ENCODE measurements at regions not wholly inside any gene's neighbourhood (a gene's known extent, or its start where the extent isn't known, plus 50 kb on each side); places are given as distances from the start of the nearest gene placed in this dataset.

DNA sequence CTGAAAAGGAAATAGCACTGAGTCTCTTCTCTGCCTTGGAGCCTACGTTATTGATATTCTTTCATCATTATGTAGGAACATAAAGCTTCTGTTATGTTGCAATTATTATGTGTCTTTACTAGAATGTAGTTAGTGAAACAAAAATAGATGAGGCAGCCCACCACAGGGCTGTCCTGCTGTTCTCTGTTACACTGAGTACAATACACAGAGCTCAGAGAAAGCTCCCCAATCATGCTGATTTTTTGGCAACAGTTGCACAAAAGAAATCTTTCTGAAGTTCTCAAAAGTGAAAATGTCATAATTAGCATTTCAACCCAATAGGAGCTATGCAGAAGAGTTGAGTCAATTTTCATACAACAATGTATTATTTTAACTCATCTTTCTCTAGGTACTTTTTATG lies 119.5 kb downstream of the EFNB2 start:
- Histone ChIP-seq H3K27ac (no peak overlapping the region), H4K20me1 (ENCODE audit: insufficient read depth) (no peaks in the 10 kb centered on the region), H3K36me3 (ENCODE audit: insufficient read depth) (no peaks in the 10 kb centered on the region), H3K79me2 (ENCODE audit: insufficient read depth, low read depth) (no peaks in the 10 kb centered on the region), H2AFZ (ENCODE audit: low read depth) (no peak overlapping the region), H3K4me1 (ENCODE audit: low read depth, poor library complexity, severe bottlenecking) (no peaks in the 10 kb centered on the region), H3K4me2 (no peak overlapping the region), H3K4me3 (IDR thresholded peaks at IDR 0.05; ENCODE audit: insufficient read depth, low read depth, low read length) (no peak overlapping the region), H3K9ac (no peak overlapping the region), H3K27me3 (ENCODE audit: insufficient read depth, low read depth) (no peaks in the 10 kb centered on the region)
- TF ChIP-seq, protein P1, sequence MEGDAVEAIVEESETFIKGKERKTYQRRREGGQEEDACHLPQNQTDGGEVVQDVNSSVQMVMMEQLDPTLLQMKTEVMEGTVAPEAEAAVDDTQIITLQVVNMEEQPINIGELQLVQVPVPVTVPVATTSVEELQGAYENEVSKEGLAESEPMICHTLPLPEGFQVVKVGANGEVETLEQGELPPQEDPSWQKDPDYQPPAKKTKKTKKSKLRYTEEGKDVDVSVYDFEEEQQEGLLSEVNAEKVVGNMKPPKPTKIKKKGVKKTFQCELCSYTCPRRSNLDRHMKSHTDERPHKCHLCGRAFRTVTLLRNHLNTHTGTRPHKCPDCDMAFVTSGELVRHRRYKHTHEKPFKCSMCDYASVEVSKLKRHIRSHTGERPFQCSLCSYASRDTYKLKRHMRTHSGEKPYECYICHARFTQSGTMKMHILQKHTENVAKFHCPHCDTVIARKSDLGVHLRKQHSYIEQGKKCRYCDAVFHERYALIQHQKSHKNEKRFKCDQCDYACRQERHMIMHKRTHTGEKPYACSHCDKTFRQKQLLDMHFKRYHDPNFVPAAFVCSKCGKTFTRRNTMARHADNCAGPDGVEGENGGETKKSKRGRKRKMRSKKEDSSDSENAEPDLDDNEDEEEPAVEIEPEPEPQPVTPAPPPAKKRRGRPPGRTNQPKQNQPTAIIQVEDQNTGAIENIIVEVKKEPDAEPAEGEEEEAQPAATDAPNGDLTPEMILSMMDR (conservative IDR thresholded peaks at IDR 0.05; ENCODE audit: low read depth, low read length): no peak

DNA sequence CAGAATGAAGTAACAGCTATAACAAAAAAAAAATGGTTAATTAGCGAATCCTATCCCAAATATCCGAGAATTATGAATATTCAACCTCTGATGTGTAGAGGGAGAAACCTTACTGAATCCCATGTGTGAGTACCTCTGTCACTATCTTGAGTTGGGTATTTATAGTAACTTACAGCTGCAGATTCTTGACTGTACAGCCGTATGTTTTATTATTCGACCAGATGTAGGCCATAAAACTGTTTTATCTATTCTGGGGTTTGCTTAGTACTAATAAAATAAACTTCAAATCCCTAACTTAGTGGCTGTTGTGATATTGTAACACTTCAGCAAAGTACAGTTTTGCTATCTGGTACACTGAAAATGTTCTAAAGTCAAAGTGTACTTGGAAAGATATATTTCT lies 120.0 kb downstream of the EFNB2 start:
- H3K9ac ChIP-seq: no peak overlapping the region
- TF ChIP-seq, protein P1 (conservative IDR thresholded peaks at IDR 0.05; ENCODE audit: low read depth, low read length): no peak
- no peaks in the 10 kb centered on the region for H3K79me2 ChIP-seq (ENCODE audit: insufficient read depth, low read depth)
- H3K4me3 ChIP-seq (IDR thresholded peaks at IDR 0.05; ENCODE audit: insufficient read depth, low read depth, low read length): no peak overlapping the region
- H3K4me2 ChIP-seq: no peak overlapping the region
- no peaks in the 10 kb centered on the region for H3K36me3 ChIP-seq (ENCODE audit: insufficient read depth)
- H2AFZ ChIP-seq (ENCODE audit: low read depth): no peak overlapping the region
- no peaks in the 10 kb centered on the region for H4K20me1 ChIP-seq (ENCODE audit: insufficient read depth)
- H3K27ac ChIP-seq: no peak overlapping the region
- H3K4me1 ChIP-seq (ENCODE audit: low read depth, poor library complexity, severe bottlenecking): no peaks in the 10 kb centered on the region
- no peaks in the 10 kb centered on the region for H3K27me3 ChIP-seq (ENCODE audit: insufficient read depth, low read depth)

DNA sequence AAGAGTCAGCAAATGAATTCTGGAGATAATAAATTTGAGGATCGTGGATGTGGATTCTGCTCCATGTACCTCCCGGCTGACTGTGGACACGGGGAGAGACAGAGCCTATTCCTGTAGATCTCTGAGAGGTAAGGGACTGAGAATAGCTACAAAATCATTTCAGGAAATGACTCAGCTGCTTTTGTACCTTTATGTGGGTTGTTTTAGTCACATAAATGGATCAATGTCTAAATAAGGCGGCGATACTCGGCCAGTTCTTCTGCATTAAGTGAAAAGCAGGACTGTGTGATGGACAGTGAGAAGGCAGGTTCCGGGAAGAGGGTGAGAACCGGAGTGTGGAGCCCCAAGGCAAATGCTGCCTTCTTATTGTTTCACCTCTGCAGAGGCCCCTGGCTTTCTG lies 128.1 kb downstream of the EFNB2 start:
- Histone ChIP-seq H3K27me3 (ENCODE audit: insufficient read depth, low read depth) (no peaks in the 10 kb centered on the region), H3K4me2 (no peak overlapping the region), H4K20me1 (ENCODE audit: insufficient read depth) (no peaks in the 10 kb centered on the region), H3K36me3 (ENCODE audit: insufficient read depth) (no peaks in the 10 kb centered on the region), H2AFZ (ENCODE audit: low read depth) (no peak overlapping the region), H3K27ac (no peak overlapping the region), H3K9ac (no peak overlapping the region), H3K4me1 (ENCODE audit: low read depth, poor library complexity, severe bottlenecking) (no peaks in the 10 kb centered on the region), H3K79me2 (ENCODE audit: insufficient read depth, low read depth) (no peaks in the 10 kb centered on the region), H3K4me3 (IDR thresholded peaks at IDR 0.05; ENCODE audit: insufficient read depth, low read depth, low read length) (no peak overlapping the region)
- TF ChIP-seq, protein P1 (conservative IDR thresholded peaks at IDR 0.05; ENCODE audit: low read depth, low read length): no peak

DNA sequence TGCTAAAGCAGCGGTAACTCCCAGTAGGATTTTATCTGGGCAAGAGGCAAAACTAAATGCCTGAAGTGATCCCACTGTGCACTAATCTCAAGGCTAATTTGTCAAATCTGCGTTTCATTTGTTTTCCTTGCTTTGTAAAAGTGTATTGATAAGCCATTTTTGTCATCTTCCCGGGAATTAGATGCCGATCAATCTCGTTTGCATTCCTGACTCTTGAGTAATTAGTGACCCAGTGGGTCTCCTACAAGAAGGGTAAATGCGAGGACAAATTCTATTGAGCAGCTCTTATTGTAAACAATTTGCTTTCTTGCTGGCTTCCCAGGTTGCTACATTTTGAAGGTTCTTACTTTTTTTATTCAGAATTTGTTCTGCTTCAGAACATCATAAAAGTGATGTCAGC lies 129.7 kb downstream of the EFNB2 start:
- no peak overlapping the region for H3K4me2 ChIP-seq
- TF ChIP-seq, protein P1 (conservative IDR thresholded peaks at IDR 0.05; ENCODE audit: low read depth, low read length): no peak
- no peak overlapping the region for H3K9ac ChIP-seq
- H3K4me1 ChIP-seq (ENCODE audit: low read depth, poor library complexity, severe bottlenecking): no peaks in the 10 kb centered on the region
- H3K36me3 ChIP-seq (ENCODE audit: insufficient read depth): no peaks in the 10 kb centered on the region
- H3K4me3 ChIP-seq (IDR thresholded peaks at IDR 0.05; ENCODE audit: insufficient read depth, low read depth, low read length): no peak overlapping the region
- H3K27me3 ChIP-seq (ENCODE audit: insufficient read depth, low read depth): no peaks in the 10 kb centered on the region
- no peak overlapping the region for H3K27ac ChIP-seq
- H4K20me1 ChIP-seq (ENCODE audit: insufficient read depth): no peaks in the 10 kb centered on the region
- no peaks in the 10 kb centered on the region for H3K79me2 ChIP-seq (ENCODE audit: insufficient read depth, low read depth)
- no peak overlapping the region for H2AFZ ChIP-seq (ENCODE audit: low read depth)

DNA sequence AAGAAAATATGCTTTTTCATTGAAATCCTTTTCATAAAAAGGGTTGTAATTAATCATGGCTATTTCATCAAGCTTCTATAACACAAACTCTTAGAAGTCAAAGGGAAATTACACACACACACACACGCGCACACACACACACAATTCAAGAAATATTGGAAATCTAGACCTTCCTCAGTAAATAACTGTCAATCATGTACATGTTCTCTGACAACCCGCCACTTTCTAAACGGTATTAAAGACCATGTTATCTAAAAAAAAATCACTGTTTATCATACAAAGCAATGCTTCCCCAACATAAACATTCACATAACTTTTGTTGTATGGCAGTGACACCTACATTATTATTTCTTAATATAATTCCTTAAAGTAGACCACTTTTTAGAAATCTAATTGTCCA lies 132.2 kb downstream of the EFNB2 start:
- H3K4me3 ChIP-seq (IDR thresholded peaks at IDR 0.05; ENCODE audit: insufficient read depth, low read depth, low read length): no peak overlapping the region
- no peak overlapping the region for H2AFZ ChIP-seq (ENCODE audit: low read depth)
- TF ChIP-seq, protein P1 (conservative IDR thresholded peaks at IDR 0.05; ENCODE audit: low read depth, low read length): no peak
- no peak overlapping the region for H3K27ac ChIP-seq
- H3K4me2 ChIP-seq: no peak overlapping the region
- no peaks in the 10 kb centered on the region for H3K79me2 ChIP-seq (ENCODE audit: insufficient read depth, low read depth)
- H4K20me1 ChIP-seq (ENCODE audit: insufficient read depth): no peaks in the 10 kb centered on the region
- no peaks in the 10 kb centered on the region for H3K4me1 ChIP-seq (ENCODE audit: low read depth, poor library complexity, severe bottlenecking)
- H3K36me3 ChIP-seq (ENCODE audit: insufficient read depth): no peaks in the 10 kb centered on the region
- H3K27me3 ChIP-seq (ENCODE audit: insufficient read depth, low read depth): no peaks in the 10 kb centered on the region
- no peak overlapping the region for H3K9ac ChIP-seq

Measured in KMS-11 (cell line).